ENCODE measurements at regions not wholly inside any gene's neighbourhood (a gene's known extent, or its start where the extent isn't known, plus 50 kb on each side); places are given as distances from the start of the nearest gene placed in this dataset.
"Not testable (repeated sequence)": the region's sequence is repeated elsewhere in the genome, so short reads cannot be mapped to it uniquely, and the experiment has no call there.

- peaks cover 11 to 20% of the 10 kb centered on the region in 2 donors for H3K4me1 Mint-ChIP-seq
- DNase-seq; H3K27ac Mint-ChIP-seq; H3K4me3 Mint-ChIP-seq; H3K9me3 Mint-ChIP-seq; H3K27me3 Mint-ChIP-seq (ENCODE audit: low read depth in 3 of 3): not testable (repeated sequence)
- peaks cover 0 to 11% (median 10%) of the 10 kb centered on the region in 3 donors for H3K36me3 Mint-ChIP-seq
Measured at GRCh38 chr5:21488828-21489227, 1364.3 kb downstream of the CDH12 start.

- H3K4me1 Mint-ChIP-seq, result peaks cover 11 to 22% of the 10 kb centered on the region in 2 donors
- peak overlapping the region in 1 of 6 donors; percentile 45 for H3K27ac Mint-ChIP-seq
- H3K27me3 Mint-ChIP-seq (ENCODE audit: low read depth in 3 of 3); H3K9me3 Mint-ChIP-seq; H3K4me3 Mint-ChIP-seq; DNase-seq: not testable (repeated sequence)
- peaks cover 0 to 26% (median 19%) of the 10 kb centered on the region in 3 donors for H3K36me3 Mint-ChIP-seq
Measured at GRCh38 chr5:21485458-21486000, 1367.6 kb downstream of the CDH12 start.

GRCh38 chr5:21484498-21484889 is 1368.7 kb downstream of the CDH12 start:
- Mint-ChIP-seq H3K4me1 (peaks cover 11 to 23% of the 10 kb centered on the region in 2 donors), H3K27ac (peak overlapping the region in 1 of 6 donors; percentile 45), H3K36me3 (peaks cover 0 to 26% (median 23%) of the 10 kb centered on the region in 3 donors)
- not testable (repeated sequence) for DNase-seq; H3K27me3 Mint-ChIP-seq (ENCODE audit: low read depth in 3 of 3); H3K4me3 Mint-ChIP-seq; H3K9me3 Mint-ChIP-seq

- not testable (repeated sequence) for H3K27ac Mint-ChIP-seq; H3K27me3 Mint-ChIP-seq (ENCODE audit: low read depth in 3 of 3); DNase-seq; H3K9me3 Mint-ChIP-seq; H3K4me3 Mint-ChIP-seq
- peaks cover 0 to 29% (median 23%) of the 10 kb centered on the region in 3 donors for H3K36me3 Mint-ChIP-seq
- peaks cover 11 to 23% of the 10 kb centered on the region in 2 donors for H3K4me1 Mint-ChIP-seq
Measured at GRCh38 chr5:21483790-21484497, 1369.2 kb downstream of the CDH12 start.

- peaks cover 0 to 29% (median 27%) of the 10 kb centered on the region in 3 donors for H3K36me3 Mint-ChIP-seq
- H3K27me3 Mint-ChIP-seq (ENCODE audit: low read depth in 3 of 3); H3K4me3 Mint-ChIP-seq; H3K27ac Mint-ChIP-seq; H3K9me3 Mint-ChIP-seq; DNase-seq: not testable (repeated sequence)
- peaks cover 11 to 22% of the 10 kb centered on the region in 2 donors for H3K4me1 Mint-ChIP-seq
Measured at GRCh38 chr5:21482983-21483650, 1370.0 kb downstream of the CDH12 start.

GRCh38 chr5:21482522-21482921 is 1370.6 kb downstream of the CDH12 start:
- DNase-seq; H3K9me3 Mint-ChIP-seq; H3K27ac Mint-ChIP-seq; H3K4me3 Mint-ChIP-seq; H3K27me3 Mint-ChIP-seq (ENCODE audit: low read depth in 3 of 3): not testable (repeated sequence)
- H3K36me3 Mint-ChIP-seq, result peaks cover 0 to 29% (median 27%) of the 10 kb centered on the region in 3 donors
- peaks cover 11 to 22% of the 10 kb centered on the region in 2 donors for H3K4me1 Mint-ChIP-seq

GRCh38 chr5:21481320-21482270 is 1371.5 kb downstream of the CDH12 start:
- H3K4me3 Mint-ChIP-seq; H3K27ac Mint-ChIP-seq; H3K27me3 Mint-ChIP-seq (ENCODE audit: low read depth in 3 of 3); H3K9me3 Mint-ChIP-seq; DNase-seq: not testable (repeated sequence)
- Mint-ChIP-seq H3K36me3 (peaks cover 0 to 29% (median 27%) of the 10 kb centered on the region in 3 donors), H3K4me1 (peaks cover 3 to 17% of the 10 kb centered on the region in 2 donors)

- not testable (repeated sequence) for H3K27me3 Mint-ChIP-seq (ENCODE audit: low read depth in 3 of 3); H3K27ac Mint-ChIP-seq; DNase-seq; H3K4me3 Mint-ChIP-seq; H3K9me3 Mint-ChIP-seq
- Mint-ChIP-seq H3K36me3 (peaks cover 0 to 29% (median 20%) of the 10 kb centered on the region in 3 donors), H3K4me1 (peaks cover 7 to 13% of the 10 kb centered on the region in 2 donors)
Measured at GRCh38 chr5:21480054-21480453, 1373.1 kb downstream of the CDH12 start.

GRCh38 chr5:21473981-21474380 is 1379.2 kb downstream of the CDH12 start:
- DNase-seq; H3K27ac Mint-ChIP-seq; H3K9me3 Mint-ChIP-seq; H3K4me3 Mint-ChIP-seq; H3K27me3 Mint-ChIP-seq (ENCODE audit: low read depth in 3 of 3): not testable (repeated sequence)
- Mint-ChIP-seq H3K4me1 (peaks cover 26 to 35% of the 10 kb centered on the region in 2 donors), H3K36me3 (peaks cover 7 to 19% (median 13%) of the 10 kb centered on the region in 3 donors)

- not testable (repeated sequence) for H3K27me3 Mint-ChIP-seq (ENCODE audit: low read depth in 3 of 3); H3K4me3 Mint-ChIP-seq; H3K27ac Mint-ChIP-seq; H3K9me3 Mint-ChIP-seq; DNase-seq
- Mint-ChIP-seq H3K36me3 (peaks cover 7 to 15% (median 13%) of the 10 kb centered on the region in 3 donors), H3K4me1 (peaks cover 26 to 35% of the 10 kb centered on the region in 2 donors)
Measured at GRCh38 chr5:21473436-21473835, 1379.7 kb downstream of the CDH12 start.

GRCh38 chr5:21471691-21472090 is 1381.5 kb downstream of the CDH12 start:
- H3K4me3 Mint-ChIP-seq; H3K27me3 Mint-ChIP-seq (ENCODE audit: low read depth in 3 of 3); DNase-seq; H3K9me3 Mint-ChIP-seq: not testable (repeated sequence)
- Mint-ChIP-seq H3K27ac (peak overlapping the region in 1 of 6 donors; percentile 22), H3K4me1 (peaks cover 26 to 35% of the 10 kb centered on the region in 2 donors), H3K36me3 (peaks cover 7 to 14% (median 13%) of the 10 kb centered on the region in 3 donors)

GRCh38 chr5:21469523-21470101 is 1383.5 kb downstream of the CDH12 start:
- peaks cover 7 to 18% (median 17%) of the 10 kb centered on the region in 3 donors for H3K36me3 Mint-ChIP-seq
- H3K4me1 Mint-ChIP-seq, result peaks cover 19 to 30% of the 10 kb centered on the region in 2 donors
- not testable (repeated sequence) for DNase-seq; H3K27ac Mint-ChIP-seq; H3K27me3 Mint-ChIP-seq (ENCODE audit: low read depth in 3 of 3); H3K9me3 Mint-ChIP-seq; H3K4me3 Mint-ChIP-seq

- not testable (repeated sequence) for DNase-seq; H3K27ac Mint-ChIP-seq; H3K9me3 Mint-ChIP-seq; H3K27me3 Mint-ChIP-seq (ENCODE audit: low read depth in 3 of 3); H3K4me3 Mint-ChIP-seq
- Mint-ChIP-seq H3K4me1 (peaks cover 16 to 19% of the 10 kb centered on the region in 2 donors), H3K36me3 (peaks cover 5 to 16% (median 15%) of the 10 kb centered on the region in 3 donors)
Measured at GRCh38 chr5:21467544-21467943, 1385.6 kb downstream of the CDH12 start.
